GM23248 (cell line): ENCODE measurements at regions not wholly inside any gene's neighbourhood (a gene's known extent, or its start where the extent isn't known, plus 50 kb on each side); places are given as distances from the start of the nearest gene placed in this dataset.

ENCODE experiments used
- EZH2 ChIP-seq: fragments of 200-600 bp; sonication (generic); IDR thresholded peaks from 2 replicates; pipeline ENCODE4 v1.6.1; 2018; ENCODE audit warnings: antibody characterized with exemption, mild to moderate bottlenecking; ENCODE audit not compliant: insufficient read depth, poor library complexity, severe bottlenecking
- EZH2phosphoT487 ChIP-seq: fragments of 200-600 bp; sonication (generic); IDR thresholded peaks from 2 replicates; pipeline ENCODE4 v1.6.1; 2018; ENCODE audit warnings: antibody characterized with exemption, moderate library complexity, mild to moderate bottlenecking, low read depth; ENCODE audit not compliant: insufficient read depth

- TF ChIP-seq EZH2, result no peak
- TF ChIP-seq EZH2phosphoT487, result no peak
Measured at GRCh38 chr3:124597273-124597672, 133.0 kb upstream of the UMPS start.
